Astrocyte (in vitro differentiated cells and primary cell): ENCODE measurements at regions not wholly inside any gene's neighbourhood (a gene's known extent, or its start where the extent isn't known, plus 50 kb on each side); places are given as distances from the start of the nearest gene placed in this dataset.

Experiments used
- DNase-seq: peaks from one replicate; pipeline ENCODE4 v3.0.0-alpha.2; 2010; ENCODE audit warnings: low read depth
- FAIRE-seq: peaks from 2 replicates; lab custom pipeline; 2011; peaks lifted over from hg19 to GRCh38; lab: Jason Lieb, UNC
- H2AFZ ChIP-seq: 2 replicates; pipeline ENCODE4 v1.6.0; 2012; ENCODE audit warnings: low read depth, low read length, inconsistent platforms
- H3K27ac ChIP-seq: 2 replicates; pipeline ENCODE4 v1.5.1; 2011; ENCODE audit warnings: low read depth, low read length, inconsistent platforms
- H3K27me3 ChIP-seq: 2 replicates; pipeline ENCODE4 v1.6.0; 2011; ENCODE audit warnings: low read length, inconsistent platforms; ENCODE audit not compliant: insufficient read depth
- H3K36me3 ChIP-seq: 2 replicates; pipeline ENCODE4 v1.5.1; 2011; ENCODE audit warnings: low read length, inconsistent platforms; ENCODE audit not compliant: insufficient read depth
- H3K4me1 ChIP-seq: 2 replicates; pipeline ENCODE4 v1.5.1; 2011; ENCODE audit warnings: low read length, inconsistent platforms; ENCODE audit not compliant: insufficient read depth
- H3K4me2 ChIP-seq: 2 replicates; pipeline ENCODE4 v1.6.0; 2012; ENCODE audit warnings: low read length, inconsistent platforms
- H3K4me3 ChIP-seq: 2 replicates; pipeline ENCODE4 v1.5.1; 2011; ENCODE audit warnings: low read depth, mild to moderate bottlenecking, low read length, inconsistent platforms; ENCODE audit not compliant: insufficient read depth
- H3K79me2 ChIP-seq: 2 replicates; pipeline ENCODE4 v1.6.0; 2012; ENCODE audit warnings: mild to moderate bottlenecking, low read length, inconsistent platforms; ENCODE audit not compliant: insufficient read depth
- H3K9ac ChIP-seq: 2 replicates; pipeline ENCODE4 v1.6.0; 2012; ENCODE audit warnings: mild to moderate bottlenecking, low read length, inconsistent platforms
- H3K9me3 ChIP-seq: 2 replicates; pipeline ENCODE4 v1.5.1; 2012; ENCODE audit warnings: low read depth, mild to moderate bottlenecking, low read length, inconsistent platforms; ENCODE audit not compliant: insufficient read depth
- H4K20me1 ChIP-seq: 2 replicates; pipeline ENCODE4 v1.6.0; 2012; ENCODE audit warnings: low read length, inconsistent platforms; ENCODE audit not compliant: insufficient read depth
- H3K27ac Mint-ChIP-seq: one replicate; pipeline ENCODE4 v1.8.0; 2021; ENCODE audit warnings: mild to moderate bottlenecking, mixed read lengths; ENCODE audit not compliant: unreplicated experiment
- H3K27me3 Mint-ChIP-seq: one replicate; pipeline ENCODE4 v1.8.0; 2021; ENCODE audit warnings: low read depth, mixed read lengths; ENCODE audit not compliant: unreplicated experiment
- H3K36me3 Mint-ChIP-seq: one replicate; pipeline ENCODE4 v1.8.0; 2021; ENCODE audit warnings: low read depth, mixed read lengths; ENCODE audit not compliant: unreplicated experiment
- H3K4me1 Mint-ChIP-seq: one replicate; pipeline ENCODE4 v1.8.0; 2021; ENCODE audit warnings: low read depth, mixed read lengths; ENCODE audit not compliant: unreplicated experiment
- H3K4me3 Mint-ChIP-seq: one replicate; pipeline ENCODE4 v1.8.0; 2021; ENCODE audit warnings: mild to moderate bottlenecking, moderate library complexity, mixed read lengths; ENCODE audit not compliant: unreplicated experiment
- H3K9me3 Mint-ChIP-seq: one replicate; pipeline ENCODE4 v1.8.0; 2021; ENCODE audit warnings: mild to moderate bottlenecking, mixed read lengths; ENCODE audit not compliant: unreplicated experiment
- EZH2 ChIP-seq: IDR thresholded peaks from 2 replicates; pipeline ENCODE4 v1.6.1; 2012; ENCODE audit warnings: mild to moderate bottlenecking, low read length, inconsistent platforms; ENCODE audit not compliant: insufficient read depth
- TF ChIP-seq, protein P1 (sequence below): IDR thresholded peaks from 2 replicates; pipeline ENCODE4 v1.5.1; 2011; ENCODE audit warnings: low read depth, mild to moderate bottlenecking, inconsistent platforms, low read length, moderate library complexity; ENCODE audit not compliant: insufficient read depth

DNA sequence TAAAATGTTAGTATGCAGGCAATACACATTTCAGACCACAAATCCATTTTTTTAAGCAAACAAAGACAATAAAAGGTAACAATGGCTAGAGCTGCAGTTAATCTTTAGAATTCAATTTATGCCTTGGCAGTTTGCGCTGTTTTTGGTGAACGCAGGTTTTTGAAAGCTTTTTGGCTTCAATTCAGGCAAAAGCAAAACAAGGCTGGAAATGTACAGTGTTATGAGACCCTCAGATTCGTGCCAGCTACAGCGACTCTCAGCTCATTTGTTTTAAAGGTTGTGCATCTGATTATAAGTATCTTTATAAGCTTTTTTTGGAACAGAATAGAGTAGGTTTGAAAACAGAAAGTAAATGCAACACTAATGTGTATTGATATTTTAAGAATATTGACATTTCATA is 63.6 kb upstream of the SOX1 start:
- no peak overlapping the region for H3K9ac ChIP-seq
- no peaks in the 10 kb centered on the region for H3K36me3 Mint-ChIP-seq
- no peak overlapping the region for H3K27ac Mint-ChIP-seq
- DNase-seq (no peak), FAIRE-seq (no peak)
- no peaks in the 10 kb centered on the region for H3K4me1 ChIP-seq
- no peak overlapping the region for H3K4me3 ChIP-seq
- H3K4me3 Mint-ChIP-seq: no peak overlapping the region
- no peaks in the 10 kb centered on the region for H3K36me3 ChIP-seq
- H3K4me1 Mint-ChIP-seq: no peaks in the 10 kb centered on the region
- no peaks in the 10 kb centered on the region for H3K79me2 ChIP-seq
- H3K9me3 ChIP-seq: peaks cover 2% of the 10 kb centered on the region
- peaks cover 51% of the 10 kb centered on the region for H3K27me3 Mint-ChIP-seq
- peaks cover 16% of the 10 kb centered on the region for H3K9me3 Mint-ChIP-seq
- H3K27me3 ChIP-seq: no peaks in the 10 kb centered on the region
- no peak overlapping the region for H3K4me2 ChIP-seq
- H2AFZ ChIP-seq: no peak overlapping the region
- H3K27ac ChIP-seq: no peak overlapping the region
- no peaks in the 10 kb centered on the region for H4K20me1 ChIP-seq
- TF ChIP-seq, protein P1, sequence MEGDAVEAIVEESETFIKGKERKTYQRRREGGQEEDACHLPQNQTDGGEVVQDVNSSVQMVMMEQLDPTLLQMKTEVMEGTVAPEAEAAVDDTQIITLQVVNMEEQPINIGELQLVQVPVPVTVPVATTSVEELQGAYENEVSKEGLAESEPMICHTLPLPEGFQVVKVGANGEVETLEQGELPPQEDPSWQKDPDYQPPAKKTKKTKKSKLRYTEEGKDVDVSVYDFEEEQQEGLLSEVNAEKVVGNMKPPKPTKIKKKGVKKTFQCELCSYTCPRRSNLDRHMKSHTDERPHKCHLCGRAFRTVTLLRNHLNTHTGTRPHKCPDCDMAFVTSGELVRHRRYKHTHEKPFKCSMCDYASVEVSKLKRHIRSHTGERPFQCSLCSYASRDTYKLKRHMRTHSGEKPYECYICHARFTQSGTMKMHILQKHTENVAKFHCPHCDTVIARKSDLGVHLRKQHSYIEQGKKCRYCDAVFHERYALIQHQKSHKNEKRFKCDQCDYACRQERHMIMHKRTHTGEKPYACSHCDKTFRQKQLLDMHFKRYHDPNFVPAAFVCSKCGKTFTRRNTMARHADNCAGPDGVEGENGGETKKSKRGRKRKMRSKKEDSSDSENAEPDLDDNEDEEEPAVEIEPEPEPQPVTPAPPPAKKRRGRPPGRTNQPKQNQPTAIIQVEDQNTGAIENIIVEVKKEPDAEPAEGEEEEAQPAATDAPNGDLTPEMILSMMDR: no peak
- no peak for TF ChIP-seq EZH2

DNA sequence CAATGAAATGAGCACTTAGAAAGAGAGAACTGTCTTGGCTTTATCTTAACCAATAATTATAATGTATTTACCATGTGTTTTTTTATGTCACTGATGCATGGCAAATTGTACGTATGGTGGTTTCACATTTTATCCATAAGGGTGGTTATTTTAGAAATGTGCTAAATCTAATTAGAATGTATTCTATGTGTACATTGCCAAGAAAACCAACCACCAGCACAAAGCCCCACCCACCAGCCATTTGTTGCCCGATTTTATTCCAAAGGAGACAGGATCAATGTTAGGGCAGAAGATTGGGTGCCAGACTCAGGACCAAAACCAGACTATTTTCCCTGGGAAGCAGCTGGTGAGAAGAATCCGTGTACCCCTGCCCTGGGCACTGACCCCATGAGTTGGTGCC is 63.0 kb upstream of the SOX1 start:
- Histone ChIP-seq H3K27me3 (no peaks in the 10 kb centered on the region), H4K20me1 (no peaks in the 10 kb centered on the region), H3K9ac (no peak overlapping the region), H3K4me2 (no peak overlapping the region), H3K27ac (no peak overlapping the region), H3K79me2 (no peaks in the 10 kb centered on the region), H3K4me3 (no peak overlapping the region), H3K36me3 (no peaks in the 10 kb centered on the region), H3K9me3 (peaks cover 5% of the 10 kb centered on the region), H2AFZ (no peak overlapping the region), H3K4me1 (no peaks in the 10 kb centered on the region)
- Mint-ChIP-seq H3K27ac (no peak overlapping the region), H3K9me3 (peaks cover 16% of the 10 kb centered on the region), H3K4me3 (no peak overlapping the region), H3K27me3 (peaks cover 48% of the 10 kb centered on the region), H3K4me1 (no peaks in the 10 kb centered on the region), H3K36me3 (no peaks in the 10 kb centered on the region)
- DNase-seq (no peak), FAIRE-seq (no peak)
- TF ChIP-seq EZH2: no peak
- TF ChIP-seq, protein P1: no peak

DNA sequence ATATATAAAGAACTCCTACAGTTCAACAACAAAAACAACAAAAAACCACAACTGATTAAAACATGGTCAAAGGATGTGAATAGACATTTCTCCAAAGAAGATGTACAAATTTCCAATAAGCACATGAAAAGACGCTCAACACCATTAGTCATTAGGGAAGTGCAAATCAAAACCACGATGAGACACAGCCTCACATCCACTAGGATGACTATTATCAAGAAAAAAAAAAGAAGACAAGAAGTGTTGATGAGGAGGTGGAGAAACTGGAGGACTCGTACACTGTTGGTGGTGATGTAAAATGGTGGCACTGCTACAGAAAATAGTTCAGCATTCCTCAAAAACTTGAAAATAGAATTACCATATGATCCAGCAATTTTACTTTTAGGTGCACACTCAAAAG is 61.0 kb upstream of the SOX1 start:
- TF ChIP-seq, protein P1: no peak
- TF ChIP-seq EZH2: no peak
- H3K4me2 ChIP-seq: no peak overlapping the region
- no peak overlapping the region for H2AFZ ChIP-seq
- Mint-ChIP-seq H3K4me1 (no peaks in the 10 kb centered on the region), H3K27ac (no peak overlapping the region), H3K36me3 (no peaks in the 10 kb centered on the region), H3K9me3 (peaks cover 16% of the 10 kb centered on the region), H3K27me3 (peaks cover 33% of the 10 kb centered on the region), H3K4me3 (no peak overlapping the region)
- H4K20me1 ChIP-seq: no peaks in the 10 kb centered on the region
- no peak overlapping the region for H3K9ac ChIP-seq
- H3K27ac ChIP-seq: no peak overlapping the region
- no peaks in the 10 kb centered on the region for H3K36me3 ChIP-seq
- no peak overlapping the region for H3K4me3 ChIP-seq
- DNase-seq (no peak), FAIRE-seq (no peak)
- no peaks in the 10 kb centered on the region for H3K4me1 ChIP-seq
- no peaks in the 10 kb centered on the region for H3K79me2 ChIP-seq
- peaks cover 5% of the 10 kb centered on the region for H3K9me3 ChIP-seq
- H3K27me3 ChIP-seq: no peaks in the 10 kb centered on the region
